ENCODE measurements at regions not wholly inside any gene's neighbourhood (a gene's known extent, or its start where the extent isn't known, plus 50 kb on each side); places are given as distances from the start of the nearest gene placed in this dataset.

DNA sequence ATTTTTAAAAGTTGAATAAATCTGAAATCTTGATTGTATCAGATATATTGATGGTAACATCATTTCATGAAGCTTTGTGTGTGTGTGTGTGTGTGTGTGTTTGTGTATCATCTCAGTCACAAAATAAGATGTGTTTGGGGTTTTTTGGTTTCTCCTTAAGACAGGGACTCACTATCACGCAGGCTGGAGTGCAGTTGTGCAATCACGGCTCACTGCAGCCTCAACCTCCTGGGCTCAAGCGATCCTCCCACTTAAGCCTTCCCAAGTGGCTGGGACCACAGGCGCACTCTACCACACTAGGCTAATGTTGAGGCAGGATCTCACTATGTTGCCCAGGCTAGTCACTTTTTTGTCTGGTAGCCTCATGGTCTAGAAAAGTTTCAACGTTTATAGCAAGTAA lies 83.4 kb upstream of the DMRT1 start:
- Mint-ChIP-seq H3K36me3 (ENCODE audit: low read depth) (peaks cover 3% of the 10 kb centered on the region), H3K27ac (no peak overlapping the region)
- 90 to 95% methylated on average over 4 to 5 of the region's 5 CpGs for WGBS, 2 experiments (ENCODE audit: insufficient coverage in 1 of 2, insufficient read length in 1 of 2)

DNA sequence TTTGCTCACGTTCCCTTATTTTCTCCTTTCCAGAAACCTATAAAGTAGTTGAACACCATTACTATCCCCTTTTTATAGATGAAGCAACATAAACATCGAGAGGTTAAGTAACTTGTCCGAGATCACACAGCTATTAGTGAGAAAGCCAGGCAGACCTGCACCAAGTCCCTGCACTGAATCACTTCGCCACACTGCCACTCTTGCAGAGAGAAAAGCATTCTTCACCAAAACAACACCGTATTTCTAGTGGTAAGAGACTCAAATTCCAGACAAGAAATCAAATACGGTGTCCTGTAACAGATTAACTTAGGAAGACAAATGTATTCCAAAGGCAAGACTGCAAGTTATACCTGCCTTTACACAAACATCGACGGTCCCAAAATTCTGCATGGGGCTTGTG lies 82.0 kb upstream of the DMRT1 start:
- TF ChIP-seq, protein P1, sequence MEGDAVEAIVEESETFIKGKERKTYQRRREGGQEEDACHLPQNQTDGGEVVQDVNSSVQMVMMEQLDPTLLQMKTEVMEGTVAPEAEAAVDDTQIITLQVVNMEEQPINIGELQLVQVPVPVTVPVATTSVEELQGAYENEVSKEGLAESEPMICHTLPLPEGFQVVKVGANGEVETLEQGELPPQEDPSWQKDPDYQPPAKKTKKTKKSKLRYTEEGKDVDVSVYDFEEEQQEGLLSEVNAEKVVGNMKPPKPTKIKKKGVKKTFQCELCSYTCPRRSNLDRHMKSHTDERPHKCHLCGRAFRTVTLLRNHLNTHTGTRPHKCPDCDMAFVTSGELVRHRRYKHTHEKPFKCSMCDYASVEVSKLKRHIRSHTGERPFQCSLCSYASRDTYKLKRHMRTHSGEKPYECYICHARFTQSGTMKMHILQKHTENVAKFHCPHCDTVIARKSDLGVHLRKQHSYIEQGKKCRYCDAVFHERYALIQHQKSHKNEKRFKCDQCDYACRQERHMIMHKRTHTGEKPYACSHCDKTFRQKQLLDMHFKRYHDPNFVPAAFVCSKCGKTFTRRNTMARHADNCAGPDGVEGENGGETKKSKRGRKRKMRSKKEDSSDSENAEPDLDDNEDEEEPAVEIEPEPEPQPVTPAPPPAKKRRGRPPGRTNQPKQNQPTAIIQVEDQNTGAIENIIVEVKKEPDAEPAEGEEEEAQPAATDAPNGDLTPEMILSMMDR (conservative IDR thresholded peaks at IDR 0.05): no peak
- H3K27ac ChIP-seq (ENCODE audit: low read depth, low read length): no peak overlapping the region
- 89 to 92% methylated on average over 7 to 8 of the region's 8 CpGs for WGBS, 2 experiments (ENCODE audit: insufficient coverage in 1 of 2, insufficient read length in 1 of 2)

More for the DNA sequence above, 83.4 kb upstream of the DMRT1 start:
- H3K9me3 ChIP-seq (ENCODE audit: control insufficient read depth, low read length): no peaks in the 10 kb centered on the region
- H3K27ac ChIP-seq (ENCODE audit: low read depth, low read length): no peak overlapping the region
- no peak overlapping the region for H3K9ac ChIP-seq (ENCODE audit: extremely low read depth, low read length, poor library complexity, severe bottlenecking)
- TF ChIP-seq, protein P1 (conservative IDR thresholded peaks at IDR 0.05): no peak
- H3K27me3 ChIP-seq (ENCODE audit: control insufficient read depth, insufficient read depth, low read length, poor library complexity, severe bottlenecking): no peaks in the 10 kb centered on the region
- H3K27me3 Mint-ChIP-seq (ENCODE audit: insufficient read depth): no peaks in the 10 kb centered on the region
- peaks cover 12% of the 10 kb centered on the region for H3K4me1 Mint-ChIP-seq
- DNase-seq: no peak
- no peaks in the 10 kb centered on the region for H3K36me3 ChIP-seq (ENCODE audit: control insufficient read depth, insufficient read depth, low read length)
- H3K9me3 Mint-ChIP-seq: no peaks in the 10 kb centered on the region
- no peak overlapping the region for H3K4me3 ChIP-seq (ENCODE audit: low read length)
- H3K4me1 ChIP-seq (ENCODE audit: control insufficient read depth, insufficient read depth, low read length): no peaks in the 10 kb centered on the region
- no peak overlapping the region for H3K4me3 Mint-ChIP-seq

DNA sequence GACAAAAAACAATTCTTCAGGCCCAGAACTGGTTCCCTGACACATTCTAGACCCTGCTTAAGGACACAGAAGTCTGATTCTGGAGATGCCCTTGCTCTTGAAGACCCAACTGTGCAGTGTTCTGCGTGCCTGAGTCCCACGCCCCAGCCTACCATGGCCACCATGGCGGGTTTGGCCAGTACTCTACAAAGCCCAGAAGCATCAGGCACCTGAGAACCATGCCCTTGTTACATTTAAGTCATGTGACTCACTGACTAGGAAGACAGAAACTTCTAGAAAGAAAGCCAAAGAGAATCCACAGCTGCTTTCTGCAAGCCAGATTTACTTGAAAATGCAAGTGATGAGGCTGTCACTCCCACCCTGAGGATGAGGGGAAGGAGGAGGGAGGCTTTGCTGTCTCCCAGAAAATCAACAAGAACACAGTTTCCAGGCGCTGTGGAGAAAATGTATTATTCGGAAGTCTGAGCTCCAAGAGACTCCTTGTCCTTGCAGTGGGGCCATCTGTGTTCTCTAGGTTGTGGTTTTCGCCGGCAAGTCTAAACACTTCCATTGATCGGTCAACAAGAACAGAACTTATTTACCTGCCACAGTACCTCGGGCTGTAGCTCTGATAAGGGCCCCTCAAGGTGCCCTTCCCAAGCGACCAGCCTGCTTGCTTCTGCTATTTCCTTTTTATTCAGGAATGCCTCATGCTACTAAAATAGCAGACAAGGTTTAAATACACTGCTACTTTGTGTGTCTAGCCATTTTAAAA lies 81.3 kb upstream of the DMRT1 start:
- Histone ChIP-seq H3K27ac (ENCODE audit: low read depth, low read length) (no peak overlapping the region), H3K4me3 (ENCODE audit: low read length) (no peak overlapping the region), H3K9ac (ENCODE audit: extremely low read depth, low read length, poor library complexity, severe bottlenecking) (no peak overlapping the region), H3K9me3 (ENCODE audit: control insufficient read depth, low read length) (no peaks in the 10 kb centered on the region), H3K4me1 (ENCODE audit: control insufficient read depth, insufficient read depth, low read length) (no peaks in the 10 kb centered on the region), H3K27me3 (ENCODE audit: control insufficient read depth, insufficient read depth, low read length, poor library complexity, severe bottlenecking) (no peaks in the 10 kb centered on the region), H3K36me3 (ENCODE audit: control insufficient read depth, insufficient read depth, low read length) (no peaks in the 10 kb centered on the region)
- Mint-ChIP-seq H3K27me3 (ENCODE audit: insufficient read depth) (no peaks in the 10 kb centered on the region), H3K4me1 (peaks cover 12% of the 10 kb centered on the region), H3K27ac (no peak overlapping the region), H3K4me3 (no peak overlapping the region), H3K9me3 (no peaks in the 10 kb centered on the region), H3K36me3 (ENCODE audit: low read depth) (no peaks in the 10 kb centered on the region)
- WGBS, 2 experiments (ENCODE audit: insufficient coverage in 1 of 2, insufficient read length in 1 of 2): 89 to 95% methylated on average over 9 to 10 of the region's 10 CpGs
- TF ChIP-seq, protein P1 (conservative IDR thresholded peaks at IDR 0.05): no peak
- DNase-seq: no peak

More for the DNA sequence above, 82.0 kb upstream of the DMRT1 start:
- no peaks in the 10 kb centered on the region for H3K27me3 Mint-ChIP-seq (ENCODE audit: insufficient read depth)
- no peak overlapping the region for H3K27ac Mint-ChIP-seq
- Histone ChIP-seq H3K9me3 (ENCODE audit: control insufficient read depth, low read length) (no peaks in the 10 kb centered on the region), H3K36me3 (ENCODE audit: control insufficient read depth, insufficient read depth, low read length) (no peaks in the 10 kb centered on the region), H3K9ac (ENCODE audit: extremely low read depth, low read length, poor library complexity, severe bottlenecking) (no peak overlapping the region), H3K4me1 (ENCODE audit: control insufficient read depth, insufficient read depth, low read length) (no peaks in the 10 kb centered on the region), H3K4me3 (ENCODE audit: low read length) (no peak overlapping the region), H3K27me3 (ENCODE audit: control insufficient read depth, insufficient read depth, low read length, poor library complexity, severe bottlenecking) (no peaks in the 10 kb centered on the region)
- H3K9me3 Mint-ChIP-seq: no peaks in the 10 kb centered on the region
- no peak overlapping the region for H3K4me3 Mint-ChIP-seq
- peaks cover 12% of the 10 kb centered on the region for H3K4me1 Mint-ChIP-seq
- DNase-seq: no peak
- H3K36me3 Mint-ChIP-seq (ENCODE audit: low read depth): no peaks in the 10 kb centered on the region
